Cerebellar nuclear complex (tissue), 1 donor: ENCODE measurements at regions not wholly inside any gene's neighbourhood (a gene's known extent, or its start where the extent isn't known, plus 50 kb on each side); places are given as distances from the start of the nearest gene placed in this dataset.

Experiments
- DNase-seq, 2 experiments: peaks; one replicate each; lab custom pipeline; 2025; lab: John Stamatoyannopoulos, UW

- DNase-seq: no peak
Observed at GRCh38 chr9:126152622-126153362, 173.8 kb upstream of the MVB12B start.

GRCh38 chr9:126153382-126153781 is 173.2 kb upstream of the MVB12B start:
- DNase-seq: no peak

DNA sequence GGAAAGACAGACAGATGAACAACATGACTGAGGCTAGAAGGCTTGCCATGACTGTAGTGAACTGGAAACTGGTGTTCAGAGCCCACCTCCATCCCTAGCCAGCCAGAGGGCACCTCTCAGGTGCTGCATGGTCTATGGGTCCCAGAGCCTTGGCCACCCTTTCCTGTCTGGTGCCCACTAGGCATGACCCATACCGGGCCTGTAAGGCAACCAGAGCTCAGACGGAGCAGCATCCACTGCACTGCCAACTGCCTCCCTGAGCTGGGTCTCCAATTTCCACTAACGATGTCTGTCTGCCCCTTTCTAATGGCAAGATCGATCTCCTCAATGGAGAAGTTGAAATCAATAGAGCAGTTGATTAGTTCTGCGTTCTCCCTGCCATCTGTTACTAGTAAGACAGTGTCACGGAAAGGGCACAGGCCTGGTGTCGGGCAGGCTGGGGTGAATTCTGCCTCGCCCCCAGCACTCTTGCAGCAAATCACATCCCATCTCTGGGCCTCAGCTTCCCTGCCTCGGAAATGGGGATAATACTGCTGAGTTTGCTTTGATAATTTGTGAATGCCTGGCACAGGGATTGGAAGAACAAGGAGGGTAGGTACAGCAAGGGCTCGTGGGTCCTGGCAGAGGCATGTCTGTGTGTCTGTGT is 172.3 kb upstream of the MVB12B start:
- DNase-seq: no peak

DNA sequence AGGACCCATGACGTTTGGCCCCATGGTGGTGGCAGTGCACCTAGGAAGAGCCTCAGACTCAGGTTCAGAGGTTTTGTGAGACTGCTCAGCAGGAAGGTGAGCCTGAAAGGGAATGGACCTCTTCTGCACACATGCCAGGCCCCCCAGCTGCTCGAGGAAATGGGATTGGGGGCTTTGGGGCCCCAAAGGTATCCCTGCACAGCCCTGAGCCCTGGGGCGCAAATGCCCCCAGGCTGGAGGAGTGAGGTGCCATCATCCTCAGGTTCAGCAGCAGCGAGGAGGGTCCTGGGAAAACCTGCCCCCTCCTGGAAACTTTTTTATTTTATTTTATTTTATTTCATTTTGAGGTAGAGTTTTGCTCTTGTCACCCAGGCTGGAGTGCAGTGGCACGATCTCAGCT is 171.8 kb upstream of the MVB12B start:
- DNase-seq: no peak

GRCh38 chr9:126155756-126156664 is 170.6 kb upstream of the MVB12B start:
- no peak for DNase-seq

- no peak for DNase-seq
Observed at GRCh38 chr9:126156898-126157297, 169.7 kb upstream of the MVB12B start.

DNA sequence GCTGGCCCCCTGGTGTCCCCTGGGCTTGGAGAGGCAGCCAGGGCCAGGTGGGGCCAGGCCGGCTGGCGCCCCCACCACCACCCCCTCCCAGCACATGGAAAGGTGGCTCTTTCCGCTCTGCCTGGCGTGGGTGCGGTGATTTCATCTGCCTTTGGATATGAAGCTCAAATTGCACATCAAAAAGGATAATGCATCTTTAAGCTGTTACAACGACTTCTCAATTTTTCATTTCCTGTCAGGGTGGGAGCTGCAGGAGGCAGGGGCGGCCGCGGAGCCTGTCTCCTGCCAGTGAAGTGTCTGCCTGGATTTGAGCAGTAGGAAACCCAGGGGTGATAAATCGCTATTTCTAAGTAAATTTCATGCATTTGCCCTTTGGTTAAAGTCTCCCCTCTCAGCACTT is 169.2 kb upstream of the MVB12B start:
- no peak for DNase-seq

DNA sequence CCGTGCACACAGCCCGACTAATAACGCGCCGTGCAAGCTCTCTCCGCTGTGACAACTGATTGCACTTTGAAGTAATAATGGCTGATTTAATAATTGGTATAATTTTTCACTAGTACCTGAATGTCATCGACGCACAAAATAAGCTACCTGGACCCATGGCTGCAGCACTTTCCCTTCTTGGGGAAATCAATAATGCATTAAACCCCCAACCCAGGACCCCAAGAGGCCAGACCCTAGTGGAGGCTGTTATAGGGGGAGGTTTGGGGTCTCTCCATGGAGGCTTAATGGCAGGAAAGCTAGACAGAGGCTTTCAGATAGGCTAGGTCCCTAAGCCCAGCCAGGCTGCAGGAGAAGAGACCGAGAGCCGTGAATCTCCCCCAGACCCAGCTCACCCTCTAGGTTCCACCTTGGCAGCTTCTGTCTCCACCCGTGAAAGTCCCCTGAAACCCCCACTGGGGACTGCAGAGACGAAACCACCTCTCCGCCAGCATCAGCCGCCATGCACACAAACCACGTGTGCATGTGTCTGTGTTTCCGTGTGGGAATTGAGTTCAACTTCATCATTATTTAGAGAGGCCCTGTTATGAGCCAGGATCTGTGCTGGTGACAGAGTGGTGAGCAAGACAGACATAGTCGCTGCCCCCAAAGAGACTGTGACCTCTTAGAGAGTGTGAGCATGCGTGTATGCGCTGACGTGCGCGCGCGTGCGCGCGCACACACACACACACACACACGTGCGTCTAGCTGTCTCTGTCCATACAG is 168.6 kb upstream of the MVB12B start:
- DNase-seq: no peak

DNA sequence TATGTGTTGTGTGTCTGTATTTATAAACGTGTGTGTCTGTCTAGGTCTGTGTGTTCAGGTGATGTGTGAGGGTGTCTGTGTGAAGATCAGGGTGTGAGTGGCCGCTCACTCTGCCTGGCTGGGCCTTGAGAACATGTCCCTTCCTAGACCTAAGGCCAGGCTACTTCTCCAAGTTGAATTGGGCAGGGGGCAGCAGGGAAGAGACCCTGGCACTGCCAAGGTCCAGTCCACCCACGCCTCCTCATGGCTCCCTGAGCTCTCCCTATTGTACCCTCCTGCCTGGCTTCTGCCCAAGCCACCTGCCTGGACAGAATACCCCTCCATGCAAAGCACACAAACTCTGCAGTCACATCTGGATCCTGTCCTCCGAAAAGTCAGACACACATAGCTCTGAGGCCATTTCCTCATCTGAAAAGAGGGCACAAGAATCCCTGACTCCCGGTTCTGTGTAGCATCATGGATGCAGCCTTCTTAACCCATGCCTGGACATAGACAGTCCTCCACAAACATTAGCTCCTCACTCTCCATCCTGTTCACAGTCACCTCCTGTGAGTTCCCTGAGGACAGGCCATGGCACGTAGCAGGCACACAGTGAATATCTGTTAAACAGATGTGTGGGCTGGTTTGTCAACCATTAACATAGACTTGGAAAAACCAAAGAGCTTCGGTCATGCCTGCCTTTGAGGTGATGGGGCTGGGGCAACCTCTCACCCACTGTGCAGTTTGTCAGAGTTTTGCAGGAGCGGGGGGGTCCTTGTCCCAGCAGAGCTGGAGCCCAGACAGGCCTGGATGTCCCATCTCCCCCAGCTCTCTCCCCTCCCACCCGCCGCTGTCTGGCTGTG is 167.8 kb upstream of the MVB12B start:
- no peak for DNase-seq

GRCh38 chr9:126159430-126160060 is 167.1 kb upstream of the MVB12B start:
- no peak for DNase-seq

DNA sequence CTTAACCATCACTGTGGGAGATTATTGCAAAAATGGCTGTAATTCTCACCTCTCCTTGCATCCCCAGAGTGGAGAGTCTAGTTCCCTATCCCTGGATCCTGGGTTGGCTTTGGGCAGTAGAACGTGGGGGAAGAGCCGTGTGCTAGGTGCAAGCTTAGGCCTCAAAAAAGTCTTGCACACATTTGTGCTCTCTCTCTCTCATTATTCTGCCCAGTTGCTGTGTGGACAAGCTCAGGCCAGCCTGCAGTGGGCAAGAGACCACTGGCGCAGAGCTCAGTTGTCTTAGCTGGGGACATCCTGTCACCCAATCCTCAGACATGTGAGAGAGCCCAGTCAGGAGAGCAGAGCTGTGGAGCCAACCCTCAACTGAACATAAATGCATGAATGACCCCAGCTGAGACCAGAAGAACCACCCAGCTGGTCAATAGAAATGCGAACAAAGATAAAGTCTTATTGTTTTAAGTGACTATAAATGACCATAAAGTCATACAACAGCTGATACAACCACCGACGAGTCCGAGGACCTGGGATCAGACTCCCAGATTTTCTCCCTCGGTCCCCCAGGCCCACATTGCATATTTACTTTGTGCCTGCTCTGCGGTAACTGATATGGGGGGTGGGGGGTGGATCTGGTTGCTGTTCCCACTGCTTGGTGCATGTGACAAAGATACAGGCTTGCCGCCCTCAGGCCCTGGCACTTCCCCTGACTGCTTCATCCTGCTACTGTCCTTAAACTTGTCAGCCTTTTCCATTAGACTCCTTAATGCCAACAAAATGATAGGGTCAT is 166.4 kb upstream of the MVB12B start:
- DNase-seq: no peak

DNA sequence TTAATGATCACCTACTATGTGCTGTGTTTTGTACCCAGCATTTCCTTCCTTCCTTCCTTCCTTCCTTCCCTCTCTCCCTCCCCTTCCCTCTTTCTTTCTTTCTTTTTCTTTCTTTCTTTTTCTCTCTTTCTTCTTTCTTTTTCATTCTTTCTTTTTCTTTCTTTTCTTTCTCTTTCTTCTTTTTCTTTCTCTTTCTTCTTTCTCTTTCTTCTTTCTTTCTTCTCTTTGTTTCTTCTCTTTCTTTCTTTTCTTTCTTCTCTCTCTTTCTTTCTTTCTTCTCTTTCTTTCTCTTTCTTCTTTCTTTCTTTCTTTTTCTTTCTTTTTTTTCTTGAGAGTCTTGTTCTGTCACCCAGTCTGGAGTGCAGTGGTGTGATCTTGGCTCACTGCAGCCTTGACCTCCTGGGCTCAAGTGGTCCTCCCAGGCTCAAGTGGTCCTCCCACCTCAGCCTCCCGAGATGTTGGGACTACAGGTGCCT is 165.7 kb upstream of the MVB12B start:
- no peak for DNase-seq

- DNase-seq: no peak
Observed at GRCh38 chr9:126162611-126163381, 163.8 kb upstream of the MVB12B start.

GRCh38 chr9:126164796-126165525 is 161.7 kb upstream of the MVB12B start:
- no peak for DNase-seq

DNA sequence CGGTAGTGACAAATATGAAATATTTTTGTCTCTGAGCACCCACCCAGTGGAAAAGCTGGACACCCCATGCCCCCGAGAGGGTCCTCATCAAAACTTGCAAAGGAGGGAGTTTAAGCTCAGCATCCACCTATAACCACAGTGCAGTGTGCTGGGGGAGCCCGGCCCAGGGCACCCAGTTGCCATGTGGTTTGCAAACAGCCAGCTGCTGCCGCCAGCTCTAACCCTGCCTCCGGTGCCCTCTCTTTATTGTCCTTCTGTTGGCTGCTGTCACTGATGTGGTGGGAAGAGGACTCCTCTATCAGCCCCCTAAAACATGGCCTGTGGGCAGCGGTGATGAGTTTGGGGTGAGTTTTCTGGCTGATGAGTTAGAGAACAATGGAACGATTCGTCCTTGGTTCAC is 160.9 kb upstream of the MVB12B start:
- no peak for DNase-seq

GRCh38 chr9:126166291-126166690 is 160.3 kb upstream of the MVB12B start:
- DNase-seq: no peak

GRCh38 chr9:126166866-126167265 is 159.8 kb upstream of the MVB12B start:
- no peak for DNase-seq

DNA sequence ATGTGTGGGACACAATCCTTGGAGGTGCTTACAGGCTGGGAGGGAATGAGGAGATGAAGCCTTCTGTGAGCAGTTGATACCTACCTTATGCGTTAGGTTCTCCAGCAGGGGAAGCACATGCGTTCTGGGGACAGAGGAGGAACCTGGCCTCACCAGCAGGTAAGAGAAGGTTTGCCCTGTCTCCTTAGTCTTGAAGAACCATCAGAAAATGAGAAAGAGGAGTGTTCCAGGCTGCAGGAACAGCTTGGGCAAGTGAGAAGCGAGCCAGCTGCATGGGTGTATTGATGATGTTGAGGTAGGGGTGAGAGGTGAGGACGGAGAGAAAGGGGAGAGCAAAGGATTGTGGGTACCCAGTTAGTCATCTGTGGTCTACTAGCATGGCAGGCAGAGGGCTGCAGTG is 156.9 kb upstream of the MVB12B start:
- DNase-seq: no peak
